IMR-90 (cell line): ENCODE measurements at regions not wholly inside any gene's neighbourhood (a gene's known extent, or its start where the extent isn't known, plus 50 kb on each side); places are given as distances from the start of the nearest gene placed in this dataset.

ENCODE experiments used
- CTCF ChIP-seq: conservative IDR thresholded peaks from 2 replicates; pipeline ENCODE4 v1.5.1; 2012; ENCODE audit warnings: mild to moderate bottlenecking, low read depth, low read length, improper control_type of control experiment
- ELK1 ChIP-seq: fragments of 150-350 bp; IDR thresholded peaks from 2 replicates; pipeline ENCODE4 v1.6.1; 2016; ENCODE audit warnings: low read depth, mild to moderate bottlenecking, low read length, moderate library complexity, borderline replicate concordance
- FOS ChIP-seq: fragments of 150-350 bp; IDR thresholded peaks from 2 replicates; pipeline ENCODE4 v1.6.1; 2016; ENCODE audit warnings: low read depth, low read length
- MAFK ChIP-seq: IDR thresholded peaks from 2 replicates; pipeline ENCODE4 v1.6.1; 2012; ENCODE audit warnings: low read depth, low read length, improper control_type of control experiment
- POLR2A ChIP-seq: IDR thresholded peaks from 2 replicates; pipeline ENCODE4 v1.6.1; 2012; ENCODE audit warnings: mild to moderate bottlenecking, low read depth, low read length
- SMC3 ChIP-seq: fragments of 150-350 bp; IDR thresholded peaks from 2 replicates; pipeline ENCODE4 v1.6.1; 2016; ENCODE audit warnings: low read depth, mild to moderate bottlenecking, antibody characterized with exemption, low read length, moderate library complexity
- TF ChIP-seq, protein P1 (sequence below): fragments of 150-350 bp; IDR thresholded peaks from 2 replicates; pipeline ENCODE4 v1.6.1; 2017; ENCODE audit warnings: mild to moderate bottlenecking, antibody characterized with exemption, low read length, low read depth

GRCh38 chr1:222455188-222455879 is 92.6 kb downstream of the HHIPL2 start:
- peak; percentile 92 for TF ChIP-seq SMC3
- peak; percentile 56; the same call in 1 of the 2 replicates for TF ChIP-seq POLR2A
- peak; percentile 96 for TF ChIP-seq CTCF
- TF ChIP-seq MAFK = no peak
- TF ChIP-seq FOS = no peak
- TF ChIP-seq, protein P1, sequence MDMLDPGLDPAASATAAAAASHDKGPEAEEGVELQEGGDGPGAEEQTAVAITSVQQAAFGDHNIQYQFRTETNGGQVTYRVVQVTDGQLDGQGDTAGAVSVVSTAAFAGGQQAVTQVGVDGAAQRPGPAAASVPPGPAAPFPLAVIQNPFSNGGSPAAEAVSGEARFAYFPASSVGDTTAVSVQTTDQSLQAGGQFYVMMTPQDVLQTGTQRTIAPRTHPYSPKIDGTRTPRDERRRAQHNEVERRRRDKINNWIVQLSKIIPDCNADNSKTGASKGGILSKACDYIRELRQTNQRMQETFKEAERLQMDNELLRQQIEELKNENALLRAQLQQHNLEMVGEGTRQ = no peak
- TF ChIP-seq ELK1 = no peak
